Endothelial cell (in vitro differentiated cells): ENCODE measurements at regions not wholly inside any gene's neighbourhood (a gene's known extent, or its start where the extent isn't known, plus 50 kb on each side); places are given as distances from the start of the nearest gene placed in this dataset.

Source experiments
- DNase-seq: peaks from one replicate; pipeline ENCODE4 v3.0.0; 2021; ENCODE audit warnings: low spot score
- H3K27ac Mint-ChIP-seq: one replicate; pipeline ENCODE4 v1.8.0; 2021; ENCODE audit warnings: mixed read lengths, inconsistent platforms; ENCODE audit not compliant: unreplicated experiment
- H3K27me3 Mint-ChIP-seq: one replicate; pipeline ENCODE4 v1.8.0; 2021; ENCODE audit warnings: mild to moderate bottlenecking, moderate library complexity, mixed read lengths, inconsistent platforms; ENCODE audit not compliant: unreplicated experiment
- H3K36me3 Mint-ChIP-seq: one replicate; pipeline ENCODE4 v1.8.0; 2021; ENCODE audit warnings: mild to moderate bottlenecking, low read depth, mixed read lengths, inconsistent platforms; ENCODE audit not compliant: unreplicated experiment
- H3K4me1 Mint-ChIP-seq: one replicate; pipeline ENCODE4 v1.8.0; 2021; ENCODE audit warnings: mild to moderate bottlenecking, mixed read lengths, inconsistent platforms; ENCODE audit not compliant: unreplicated experiment
- H3K4me3 Mint-ChIP-seq: one replicate; pipeline ENCODE4 v1.8.0; 2021; ENCODE audit warnings: mild to moderate bottlenecking, mixed read lengths, inconsistent platforms; ENCODE audit not compliant: unreplicated experiment
- H3K9me3 Mint-ChIP-seq: one replicate; pipeline ENCODE4 v1.8.0; 2021; ENCODE audit warnings: mixed read lengths, inconsistent platforms; ENCODE audit not compliant: unreplicated experiment
- TF ChIP-seq, protein P1 (sequence below): fragments of 200-600 bp; sonication (generic); IDR thresholded peaks from one replicate; pipeline ENCODE4 v1.5.0; 2021; ENCODE audit warnings: antibody characterized with exemption; ENCODE audit not compliant: unreplicated experiment

DNA sequence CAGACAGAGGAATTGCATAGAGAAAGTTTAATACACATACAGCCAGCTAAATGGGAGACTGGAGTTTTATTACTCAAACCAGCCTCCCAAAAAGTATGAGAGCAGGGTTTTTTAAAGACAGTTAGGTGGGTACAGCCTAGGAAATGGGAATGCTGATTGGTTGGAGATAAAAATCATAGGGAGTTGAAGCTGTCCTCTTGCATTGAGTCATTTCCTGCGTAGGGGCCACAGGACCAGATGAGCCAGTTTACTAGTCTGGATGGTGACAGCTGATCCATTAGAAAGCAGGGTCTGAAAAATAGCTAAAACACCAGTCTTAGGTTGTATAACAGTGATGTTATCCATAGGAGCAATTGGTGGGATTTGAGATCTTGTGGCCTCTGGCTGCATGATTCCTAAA, 76.1 kb upstream of the POM121L12 start:
- no peak for DNase-seq
- H3K27ac Mint-ChIP-seq = no peak overlapping the region
- H3K27me3 Mint-ChIP-seq = no peaks in the 10 kb centered on the region
- TF ChIP-seq, protein P1, sequence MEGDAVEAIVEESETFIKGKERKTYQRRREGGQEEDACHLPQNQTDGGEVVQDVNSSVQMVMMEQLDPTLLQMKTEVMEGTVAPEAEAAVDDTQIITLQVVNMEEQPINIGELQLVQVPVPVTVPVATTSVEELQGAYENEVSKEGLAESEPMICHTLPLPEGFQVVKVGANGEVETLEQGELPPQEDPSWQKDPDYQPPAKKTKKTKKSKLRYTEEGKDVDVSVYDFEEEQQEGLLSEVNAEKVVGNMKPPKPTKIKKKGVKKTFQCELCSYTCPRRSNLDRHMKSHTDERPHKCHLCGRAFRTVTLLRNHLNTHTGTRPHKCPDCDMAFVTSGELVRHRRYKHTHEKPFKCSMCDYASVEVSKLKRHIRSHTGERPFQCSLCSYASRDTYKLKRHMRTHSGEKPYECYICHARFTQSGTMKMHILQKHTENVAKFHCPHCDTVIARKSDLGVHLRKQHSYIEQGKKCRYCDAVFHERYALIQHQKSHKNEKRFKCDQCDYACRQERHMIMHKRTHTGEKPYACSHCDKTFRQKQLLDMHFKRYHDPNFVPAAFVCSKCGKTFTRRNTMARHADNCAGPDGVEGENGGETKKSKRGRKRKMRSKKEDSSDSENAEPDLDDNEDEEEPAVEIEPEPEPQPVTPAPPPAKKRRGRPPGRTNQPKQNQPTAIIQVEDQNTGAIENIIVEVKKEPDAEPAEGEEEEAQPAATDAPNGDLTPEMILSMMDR = no peak
- no peaks in the 10 kb centered on the region for H3K9me3 Mint-ChIP-seq
- peaks cover 18% of the 10 kb centered on the region for H3K4me1 Mint-ChIP-seq
- no peak overlapping the region for H3K4me3 Mint-ChIP-seq
- H3K36me3 Mint-ChIP-seq = no peaks in the 10 kb centered on the region

DNA sequence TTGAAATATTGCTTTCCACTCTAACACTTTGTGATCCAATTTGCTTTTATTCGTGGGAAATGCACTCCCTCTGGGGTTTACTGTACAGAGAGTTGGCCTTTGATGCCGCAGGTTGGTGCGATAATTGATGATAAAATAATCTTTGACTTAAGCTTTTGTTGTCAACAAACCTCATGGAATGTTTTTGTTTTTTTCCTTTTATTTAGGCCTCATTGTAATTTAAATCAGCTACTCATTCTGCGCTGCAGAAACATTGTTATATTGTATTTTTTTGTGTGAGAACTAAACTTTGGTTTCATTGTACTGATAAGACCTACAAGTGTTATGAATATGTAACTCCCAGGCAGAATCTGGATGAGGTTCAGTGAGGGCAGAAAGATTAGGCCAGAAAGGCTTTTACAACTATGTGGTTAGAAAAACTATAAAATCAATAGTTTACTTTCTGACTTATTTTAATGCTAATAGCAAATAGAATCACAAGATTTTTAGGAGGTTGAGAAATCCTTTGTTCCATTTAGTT, 76.8 kb upstream of the POM121L12 start:
- Mint-ChIP-seq H3K27me3 (no peaks in the 10 kb centered on the region), H3K9me3 (no peaks in the 10 kb centered on the region), H3K4me1 (peaks cover 18% of the 10 kb centered on the region), H3K27ac (no peak overlapping the region), H3K4me3 (no peak overlapping the region), H3K36me3 (no peaks in the 10 kb centered on the region)
- TF ChIP-seq, protein P1 = no peak
- no peak for DNase-seq

DNA sequence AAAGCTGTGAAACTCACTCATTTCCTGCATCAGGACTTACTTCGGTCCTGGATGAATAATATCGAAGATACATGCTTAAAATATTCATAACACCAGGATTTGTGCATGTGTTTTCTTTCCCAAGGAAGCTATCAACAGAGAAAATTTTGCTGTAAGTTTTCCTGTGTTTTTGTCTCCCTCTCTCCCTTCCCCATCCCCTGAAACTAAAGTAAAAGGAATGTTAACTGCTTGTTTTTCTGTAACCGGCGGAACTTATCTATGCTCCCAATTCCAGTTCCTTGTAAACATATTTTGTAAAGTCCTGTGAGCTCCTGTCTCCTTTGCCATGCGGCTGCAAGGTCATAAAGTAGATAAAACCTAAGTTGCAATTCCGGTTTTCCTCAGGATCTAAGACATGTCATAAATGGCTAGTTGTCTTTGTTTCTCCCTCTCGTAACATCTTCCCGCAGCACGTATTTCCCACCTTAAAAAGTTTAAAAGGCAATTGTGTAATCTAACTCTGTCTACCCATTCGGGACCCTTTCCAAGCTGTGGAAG, 79.0 kb upstream of the POM121L12 start:
- TF ChIP-seq, protein P1 = no peak
- DNase-seq = no peak
- H3K36me3 Mint-ChIP-seq = no peaks in the 10 kb centered on the region
- no peaks in the 10 kb centered on the region for H3K9me3 Mint-ChIP-seq
- no peak overlapping the region for H3K27ac Mint-ChIP-seq
- H3K4me3 Mint-ChIP-seq = no peak overlapping the region
- H3K27me3 Mint-ChIP-seq = no peaks in the 10 kb centered on the region
- H3K4me1 Mint-ChIP-seq = peaks cover 18% of the 10 kb centered on the region

DNA sequence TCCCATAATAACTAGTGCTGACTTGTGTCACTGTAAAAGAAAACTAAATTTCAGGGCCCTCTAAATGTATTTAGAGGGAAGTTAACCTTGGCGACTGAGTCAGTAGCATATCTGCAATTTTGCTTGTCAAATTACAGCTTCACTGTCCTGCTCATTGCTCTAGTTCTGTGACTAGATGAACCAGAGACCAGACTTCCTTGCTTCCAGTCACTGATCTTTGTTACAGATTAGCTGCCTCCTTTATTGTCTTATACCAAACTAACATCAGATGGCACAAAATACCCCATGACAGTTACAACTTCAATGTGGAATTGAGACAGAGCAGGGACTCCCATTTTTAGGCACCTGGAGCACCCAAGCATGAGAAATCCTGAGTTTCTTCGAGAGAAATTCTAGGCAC, 79.9 kb upstream of the POM121L12 start:
- Mint-ChIP-seq H3K4me1 (peaks cover 18% of the 10 kb centered on the region), H3K9me3 (no peaks in the 10 kb centered on the region)
- no peak for DNase-seq

DNA sequence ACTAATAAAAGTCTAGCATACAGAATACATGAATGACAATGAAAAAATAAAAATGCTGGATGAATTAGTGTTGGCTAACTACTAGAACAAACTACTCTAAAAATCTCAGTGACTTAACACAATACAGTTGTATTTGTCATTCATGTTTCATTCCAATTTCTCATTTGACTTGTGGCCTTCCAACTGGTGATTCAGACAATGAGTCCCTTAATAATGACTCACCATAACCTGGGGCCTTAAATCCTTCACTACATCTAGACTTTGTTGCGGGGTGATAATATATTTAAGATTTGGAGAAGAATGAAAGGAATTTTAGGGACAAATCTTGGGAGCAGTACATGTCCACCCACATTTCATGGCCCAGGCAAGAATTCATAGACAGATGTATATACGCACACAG, 90.5 kb upstream of the POM121L12 start:
- no peak overlapping the region for H3K4me3 Mint-ChIP-seq
- TF ChIP-seq, protein P1 = no peak
- H3K9me3 Mint-ChIP-seq = no peaks in the 10 kb centered on the region
- no peak for DNase-seq
- no peaks in the 10 kb centered on the region for H3K36me3 Mint-ChIP-seq
- H3K27me3 Mint-ChIP-seq = no peaks in the 10 kb centered on the region
- H3K4me1 Mint-ChIP-seq = no peaks in the 10 kb centered on the region
- no peak overlapping the region for H3K27ac Mint-ChIP-seq

More for the DNA sequence above, 79.9 kb upstream of the POM121L12 start:
- TF ChIP-seq, protein P1 = no peak
- Mint-ChIP-seq H3K27ac (no peak overlapping the region), H3K27me3 (no peaks in the 10 kb centered on the region), H3K4me3 (no peak overlapping the region), H3K36me3 (no peaks in the 10 kb centered on the region)
